ENCODE measurements at regions not wholly inside any gene's neighbourhood (a gene's known extent, or its start where the extent isn't known, plus 50 kb on each side); places are given as distances from the start of the nearest gene placed in this dataset.
"Not testable (repeated sequence)": the region's sequence is repeated elsewhere in the genome, so short reads cannot be mapped to it uniquely, and the experiment has no call there.

GRCh38 chrX:39268207-39268606 lies 466.9 kb downstream of the MID1IP1 start:
- TF ChIP-seq EZH2phosphoT487 (IDR thresholded peaks at IDR 0.05; ENCODE audit: borderline replicate concordance, low read length) (no peak), EZH2 (IDR thresholded peaks at IDR 0.05; ENCODE audit: low read length, unreplicated experiment) (no peak)
- TF ChIP-seq, protein P1, sequence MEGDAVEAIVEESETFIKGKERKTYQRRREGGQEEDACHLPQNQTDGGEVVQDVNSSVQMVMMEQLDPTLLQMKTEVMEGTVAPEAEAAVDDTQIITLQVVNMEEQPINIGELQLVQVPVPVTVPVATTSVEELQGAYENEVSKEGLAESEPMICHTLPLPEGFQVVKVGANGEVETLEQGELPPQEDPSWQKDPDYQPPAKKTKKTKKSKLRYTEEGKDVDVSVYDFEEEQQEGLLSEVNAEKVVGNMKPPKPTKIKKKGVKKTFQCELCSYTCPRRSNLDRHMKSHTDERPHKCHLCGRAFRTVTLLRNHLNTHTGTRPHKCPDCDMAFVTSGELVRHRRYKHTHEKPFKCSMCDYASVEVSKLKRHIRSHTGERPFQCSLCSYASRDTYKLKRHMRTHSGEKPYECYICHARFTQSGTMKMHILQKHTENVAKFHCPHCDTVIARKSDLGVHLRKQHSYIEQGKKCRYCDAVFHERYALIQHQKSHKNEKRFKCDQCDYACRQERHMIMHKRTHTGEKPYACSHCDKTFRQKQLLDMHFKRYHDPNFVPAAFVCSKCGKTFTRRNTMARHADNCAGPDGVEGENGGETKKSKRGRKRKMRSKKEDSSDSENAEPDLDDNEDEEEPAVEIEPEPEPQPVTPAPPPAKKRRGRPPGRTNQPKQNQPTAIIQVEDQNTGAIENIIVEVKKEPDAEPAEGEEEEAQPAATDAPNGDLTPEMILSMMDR (conservative IDR thresholded peaks at IDR 0.05; ENCODE audit: low read depth, low read length) = no peak
- Histone ChIP-seq H2AFZ (ENCODE audit: low read length) (no peak overlapping the region), H3K9me3 (ENCODE audit: low read length) (no peaks in the 10 kb centered on the region), H4K20me1 (ENCODE audit: low read length) (no peaks in the 10 kb centered on the region), H3F3A (ENCODE audit: low read length, unreplicated experiment) (no peaks in the 10 kb centered on the region), H3K4me1 (ENCODE audit: insufficient read depth, low read length) (no peaks in the 10 kb centered on the region), H3K4me2 (ENCODE audit: low read length) (no peak overlapping the region), H3K9ac (ENCODE audit: low read length) (no peak overlapping the region), H3K79me2 (ENCODE audit: low read length) (no peaks in the 10 kb centered on the region), H3K9me2 (replicated peaks; ENCODE audit: low read length) (no peaks in the 10 kb centered on the region), H3K27ac (ENCODE audit: low read length) (no peak overlapping the region), H3K4me3 (ENCODE audit: low read length) (no peak overlapping the region), H3K36me3 (ENCODE audit: low read depth, low read length) (no peaks in the 10 kb centered on the region), H3K27me3 (ENCODE audit: low read length) (no peaks in the 10 kb centered on the region)
- BruUV-seq (replicated peaks) = no TSS peak
- ChIA-PET CTCF (no interaction called here), POLR2A (ENCODE audit: unreplicated experiment) (no interaction called here)
- intact Hi-C loops (cut with micrococcal nuclease) = no loop called here
- ATAC-seq (no peak), DNase-seq (no peak)

DNA sequence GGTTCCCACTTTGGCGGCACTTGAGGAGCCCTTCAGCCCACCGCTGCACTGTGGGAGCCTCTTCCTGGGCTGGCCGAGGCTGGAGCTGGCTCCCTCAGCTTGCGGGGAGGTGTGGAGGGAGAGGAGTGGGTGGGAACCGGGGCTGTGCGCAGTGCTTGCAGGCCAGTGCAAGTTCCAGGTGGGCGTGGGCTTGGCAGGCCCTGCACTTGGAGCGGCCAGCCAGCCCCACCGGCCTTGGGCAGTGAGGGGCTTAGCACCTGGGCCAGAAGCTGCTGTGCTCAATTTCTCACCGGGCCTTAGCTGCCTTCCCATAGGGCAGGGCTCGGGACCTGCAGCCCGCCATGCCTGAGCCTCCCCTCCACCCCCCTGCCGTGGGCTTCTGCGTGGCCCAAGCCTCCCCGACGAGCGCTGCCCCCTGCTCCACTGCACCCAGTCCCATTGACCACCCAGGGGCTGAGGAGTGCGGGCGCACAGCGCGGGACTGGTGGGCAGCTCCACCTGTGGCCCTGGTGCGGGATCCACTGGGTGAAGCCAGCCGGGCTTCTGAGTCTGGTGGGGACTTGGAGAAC lies 474.3 kb downstream of the MID1IP1 start:
- DNase-seq (no peak), ATAC-seq (no peak)
- TF ChIP-seq, protein P1 (conservative IDR thresholded peaks at IDR 0.05; ENCODE audit: low read depth, low read length) = no peak
- no peak for TF ChIP-seq EZH2 (IDR thresholded peaks at IDR 0.05; ENCODE audit: low read length, unreplicated experiment)
- TF ChIP-seq EZH2phosphoT487 (IDR thresholded peaks at IDR 0.05; ENCODE audit: borderline replicate concordance, low read length) = no peak
- Histone ChIP-seq H3F3A (ENCODE audit: low read length, unreplicated experiment) (no peaks in the 10 kb centered on the region), H3K4me3 (ENCODE audit: low read length) (no peak overlapping the region), H4K20me1 (ENCODE audit: low read length) (no peaks in the 10 kb centered on the region), H2AFZ (ENCODE audit: low read length) (no peak overlapping the region), H3K27me3 (ENCODE audit: low read length) (no peaks in the 10 kb centered on the region), H3K9ac (ENCODE audit: low read length) (no peak overlapping the region), H3K9me2 (replicated peaks; ENCODE audit: low read length) (no peaks in the 10 kb centered on the region), H3K79me2 (ENCODE audit: low read length) (no peaks in the 10 kb centered on the region), H3K27ac (ENCODE audit: low read length) (no peak overlapping the region), H3K4me2 (ENCODE audit: low read length) (no peak overlapping the region), H3K36me3 (ENCODE audit: low read depth, low read length) (no peaks in the 10 kb centered on the region), H3K9me3 (ENCODE audit: low read length) (no peaks in the 10 kb centered on the region), H3K4me1 (ENCODE audit: insufficient read depth, low read length) (no peaks in the 10 kb centered on the region)
- BruUV-seq (replicated peaks) = no TSS peak
- intact Hi-C loops (cut with micrococcal nuclease) = no loop called here
- ChIA-PET CTCF (no interaction called here), POLR2A (ENCODE audit: unreplicated experiment) (no interaction called here)

DNA sequence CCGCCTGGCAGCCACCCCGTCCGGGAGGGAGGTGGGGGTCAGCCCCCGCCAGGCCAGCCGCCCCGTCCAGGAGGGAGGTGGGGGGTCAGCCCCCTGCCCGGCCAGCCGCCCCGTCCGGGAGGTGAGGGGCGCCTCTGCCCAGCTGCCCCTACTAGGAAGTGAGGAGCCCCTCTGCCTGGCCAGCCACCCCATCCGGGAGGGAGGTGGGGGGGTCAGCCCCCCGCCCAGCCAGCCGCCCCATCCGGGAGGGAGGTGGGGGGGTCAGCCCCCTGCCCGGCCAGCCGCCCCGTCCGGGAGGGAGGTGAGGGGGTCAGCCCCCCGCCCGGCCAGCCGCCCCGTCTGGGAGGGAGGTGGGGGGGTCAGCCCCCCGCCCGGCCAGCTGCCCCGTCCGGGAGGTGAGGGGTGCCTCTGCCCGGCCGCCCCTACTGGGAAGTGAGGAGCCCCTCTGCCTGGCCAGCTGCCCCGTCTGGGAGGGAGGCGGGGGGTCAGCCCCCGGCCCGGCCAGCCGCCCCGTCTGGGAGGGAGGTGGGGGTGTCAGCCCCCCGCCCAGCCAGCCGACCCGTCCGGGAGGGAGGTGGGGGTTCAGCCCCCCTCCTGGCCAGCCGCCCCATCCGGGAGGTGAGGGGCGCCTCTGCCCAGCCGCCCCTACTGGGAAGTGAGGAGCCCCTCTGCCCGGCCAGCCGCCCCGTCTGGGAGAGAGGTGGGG lies 476.6 kb downstream of the MID1IP1 start:
- H4K20me1 ChIP-seq (ENCODE audit: low read length); H3F3A ChIP-seq (ENCODE audit: low read length, unreplicated experiment); BruUV-seq (replicated peaks); H2AFZ ChIP-seq (ENCODE audit: low read length); H3K9me3 ChIP-seq (ENCODE audit: low read length); H3K4me3 ChIP-seq (ENCODE audit: low read length); H3K27me3 ChIP-seq (ENCODE audit: low read length); H3K4me2 ChIP-seq (ENCODE audit: low read length); H3K4me1 ChIP-seq (ENCODE audit: insufficient read depth, low read length); H3K79me2 ChIP-seq (ENCODE audit: low read length); H3K9me2 ChIP-seq (replicated peaks; ENCODE audit: low read length); DNase-seq; H3K27ac ChIP-seq (ENCODE audit: low read length); H3K36me3 ChIP-seq (ENCODE audit: low read depth, low read length); ATAC-seq; CTCF ChIA-PET; H3K9ac ChIP-seq (ENCODE audit: low read length); POLR2A ChIA-PET (ENCODE audit: unreplicated experiment); intact Hi-C loops (cut with micrococcal nuclease): not testable (repeated sequence)
